A673 (cell line): ENCODE measurements at regions not wholly inside any gene's neighbourhood (a gene's known extent, or its start where the extent isn't known, plus 50 kb on each side); places are given as distances from the start of the nearest gene placed in this dataset.

Source experiments
- BruUV-seq: library from RNA; stranded (reverse); fragments of 400-500 nt; replicated peaks from 2 replicates; lab custom pipeline; 2021; lab: Mats Ljungman, UMichigan
- CTCF ChIA-PET: fragments of 300-600 bp; sonication (Branson Sonifier 250); formaldehyde crosslinking; loops from one replicate; lab custom pipeline; 2022; ENCODE audit warnings: antibody characterized with exemption; lab: Charles Lee
- POLR2A ChIA-PET: fragments of 300-600 bp; sonication (Branson Sonifier 250); formaldehyde crosslinking; loops from one replicate; lab custom pipeline; 2022; ENCODE audit warnings: antibody characterized with exemption; ENCODE audit not compliant: low non-redundant PET; lab: Charles Lee
- DNase-seq: peaks from one replicate; pipeline ENCODE4 v3.0.0-alpha.2; 2015; ENCODE audit warnings: low spot score
- H3K27ac ChIP-seq: fragments of 200-600 bp; sonication (generic); 2 replicates; pipeline ENCODE4 v1.5.1; 2016; ENCODE audit warnings: mixed run types, low read depth, mild to moderate bottlenecking, mixed read lengths, antibody characterized with exemption, low read length; ENCODE audit not compliant: poor library complexity, severe bottlenecking
- H3K27me3 ChIP-seq: fragments of 200-600 bp; sonication (generic); replicated peaks from 2 replicates; pipeline ENCODE4 v1.6.1; 2017; ENCODE audit warnings: mixed run types, low read depth, mild to moderate bottlenecking, mixed read lengths, antibody characterized with exemption, low read length; ENCODE audit not compliant: insufficient read depth, poor library complexity
- H3K36me3 ChIP-seq: fragments of 200-600 bp; sonication (generic); 2 replicates; pipeline ENCODE4 v1.6.1; 2016; ENCODE audit warnings: mixed run types, mild to moderate bottlenecking, mixed read lengths, antibody characterized with exemption, low read length; ENCODE audit not compliant: insufficient read depth, poor library complexity, severe bottlenecking
- H3K4me1 ChIP-seq: fragments of 200-600 bp; sonication (generic); 2 replicates; pipeline ENCODE4 v1.6.1; 2017; ENCODE audit warnings: mixed run types, mild to moderate bottlenecking, mixed read lengths, antibody characterized with exemption, low read length; ENCODE audit not compliant: insufficient read depth, poor library complexity, severe bottlenecking
- H3K4me3 ChIP-seq: fragments of 200-600 bp; sonication (generic); 2 replicates; pipeline ENCODE4 v1.5.1; 2016; ENCODE audit warnings: low read depth, mixed run types, mild to moderate bottlenecking, mixed read lengths, low read length; ENCODE audit not compliant: poor library complexity, severe bottlenecking
- H3K9me3 ChIP-seq: fragments of 200-600 bp; sonication (generic); 2 replicates; pipeline ENCODE4 v1.6.1; 2016; ENCODE audit warnings: mixed run types, low read depth, mild to moderate bottlenecking, mixed read lengths, antibody characterized with exemption, low read length; ENCODE audit not compliant: poor library complexity, severe bottlenecking
- EZH2 ChIP-seq: fragments of 200-600 bp; sonication (generic); IDR thresholded peaks from 2 replicates; pipeline ENCODE4 v1.6.1; 2017; ENCODE audit warnings: borderline replicate concordance, low read depth, mild to moderate bottlenecking, mixed read lengths, antibody characterized with exemption, low read length; ENCODE audit not compliant: poor library complexity, severe bottlenecking
- intact Hi-C: fragments of 100-400 bp; cut with micrococcal nuclease; formaldehyde crosslinking; loops from one replicate; pipeline ENCODE4 v1.10.0; 2022; ENCODE audit not compliant: unreplicated experiment
- TF ChIP-seq, protein P1 (sequence below): fragments of 300-800, 200-600 bp; sonication (generic); conservative IDR thresholded peaks from 2 replicates; pipeline ENCODE4 v1.5.1; 2017; ENCODE audit warnings: low read depth, mild to moderate bottlenecking, antibody characterized with exemption, low read length, moderate library complexity, mixed read lengths

DNA sequence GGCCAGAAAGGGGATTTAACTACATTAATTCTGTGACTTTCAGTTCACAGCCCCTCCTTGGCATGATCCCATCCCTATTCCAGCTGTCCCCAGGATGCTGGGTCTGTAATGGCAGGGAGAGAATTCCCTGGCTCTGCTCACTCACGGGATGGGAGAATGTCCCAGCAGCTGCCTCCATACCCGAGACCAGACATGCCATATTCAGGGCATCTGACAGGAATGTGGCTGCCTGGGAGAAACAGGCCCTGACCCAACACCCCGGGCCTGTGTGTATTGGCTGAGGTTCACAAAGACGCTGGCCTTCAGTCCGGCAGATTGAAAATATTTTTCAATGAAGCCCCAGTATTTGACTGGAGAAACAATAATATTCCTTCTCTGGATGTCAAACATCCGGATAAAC lies 83.6 kb upstream of the SMAD3 start:
- no peak overlapping the region for H3K4me3 ChIP-seq
- H3K4me1 ChIP-seq = no peaks in the 10 kb centered on the region
- no peaks in the 10 kb centered on the region for H3K27me3 ChIP-seq
- no TSS peak for BruUV-seq
- DNase-seq = no peak
- H3K36me3 ChIP-seq = no peaks in the 10 kb centered on the region
- no peak overlapping the region for H3K27ac ChIP-seq
- intact Hi-C loops = no loop called here
- CTCF ChIA-PET = no interaction called here
- POLR2A ChIA-PET = no interaction called here
- H3K9me3 ChIP-seq = no peaks in the 10 kb centered on the region
- TF ChIP-seq, protein P1, sequence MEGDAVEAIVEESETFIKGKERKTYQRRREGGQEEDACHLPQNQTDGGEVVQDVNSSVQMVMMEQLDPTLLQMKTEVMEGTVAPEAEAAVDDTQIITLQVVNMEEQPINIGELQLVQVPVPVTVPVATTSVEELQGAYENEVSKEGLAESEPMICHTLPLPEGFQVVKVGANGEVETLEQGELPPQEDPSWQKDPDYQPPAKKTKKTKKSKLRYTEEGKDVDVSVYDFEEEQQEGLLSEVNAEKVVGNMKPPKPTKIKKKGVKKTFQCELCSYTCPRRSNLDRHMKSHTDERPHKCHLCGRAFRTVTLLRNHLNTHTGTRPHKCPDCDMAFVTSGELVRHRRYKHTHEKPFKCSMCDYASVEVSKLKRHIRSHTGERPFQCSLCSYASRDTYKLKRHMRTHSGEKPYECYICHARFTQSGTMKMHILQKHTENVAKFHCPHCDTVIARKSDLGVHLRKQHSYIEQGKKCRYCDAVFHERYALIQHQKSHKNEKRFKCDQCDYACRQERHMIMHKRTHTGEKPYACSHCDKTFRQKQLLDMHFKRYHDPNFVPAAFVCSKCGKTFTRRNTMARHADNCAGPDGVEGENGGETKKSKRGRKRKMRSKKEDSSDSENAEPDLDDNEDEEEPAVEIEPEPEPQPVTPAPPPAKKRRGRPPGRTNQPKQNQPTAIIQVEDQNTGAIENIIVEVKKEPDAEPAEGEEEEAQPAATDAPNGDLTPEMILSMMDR = no peak
- no peak for TF ChIP-seq EZH2

GRCh38 chr15:66982250-66982649 lies 83.2 kb upstream of the SMAD3 start:
- Histone ChIP-seq H3K4me1 (no peaks in the 10 kb centered on the region), H3K9me3 (no peaks in the 10 kb centered on the region), H3K4me3 (no peak overlapping the region), H3K36me3 (no peaks in the 10 kb centered on the region), H3K27ac (no peak overlapping the region), H3K27me3 (no peaks in the 10 kb centered on the region)
- no peak for TF ChIP-seq EZH2
- TF ChIP-seq, protein P1 = no peak
- no TSS peak for BruUV-seq
- intact Hi-C loops = no loop called here
- DNase-seq = no peak
- ChIA-PET POLR2A (no interaction called here), CTCF (no interaction called here)

- no peak overlapping the region for H3K27ac ChIP-seq
- no peaks in the 10 kb centered on the region for H3K27me3 ChIP-seq
- ChIA-PET POLR2A (no interaction called here), CTCF (no interaction called here)
- BruUV-seq = no TSS peak
- H3K4me3 ChIP-seq = no peak overlapping the region
- intact Hi-C loops = no loop called here
- H3K36me3 ChIP-seq = no peaks in the 10 kb centered on the region
- TF ChIP-seq EZH2 = no peak
- TF ChIP-seq, protein P1 = no peak
- no peak for DNase-seq
- no peaks in the 10 kb centered on the region for H3K9me3 ChIP-seq
- H3K4me1 ChIP-seq = no peaks in the 10 kb centered on the region
Observed at GRCh38 chr15:66982816-66983215, 82.6 kb upstream of the SMAD3 start.
